CD4-positive, alpha-beta T cell treated with Interleukin-17A for 1 hour (primary cell): ENCODE measurements at regions not wholly inside any gene's neighbourhood (a gene's known extent, or its start where the extent isn't known, plus 50 kb on each side); places are given as distances from the start of the nearest gene placed in this dataset.

Source experiments
- DNase-seq: peaks from one replicate; pipeline ENCODE4 v3.0.0-alpha.2; 2020

DNA sequence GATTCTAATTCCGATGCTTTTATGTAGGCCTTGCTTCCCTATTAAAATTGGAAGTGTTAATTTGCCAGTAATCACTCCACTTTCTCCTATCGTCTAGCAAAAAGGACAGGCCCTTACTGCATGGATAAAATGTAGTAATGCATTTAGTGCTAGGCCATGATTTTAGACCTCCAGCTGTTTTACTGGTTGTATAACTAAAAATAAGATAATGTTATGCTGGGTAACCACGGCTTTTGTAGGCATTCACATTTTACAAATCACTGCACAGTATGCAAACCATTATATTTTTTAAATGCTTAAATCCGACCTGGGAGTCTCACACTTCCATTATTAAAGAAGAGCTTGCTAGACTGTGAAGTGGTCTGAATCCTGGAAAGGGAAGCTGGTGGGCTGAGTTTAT, 179.5 kb downstream of the TFAP2A start:
- no peak for DNase-seq

DNA sequence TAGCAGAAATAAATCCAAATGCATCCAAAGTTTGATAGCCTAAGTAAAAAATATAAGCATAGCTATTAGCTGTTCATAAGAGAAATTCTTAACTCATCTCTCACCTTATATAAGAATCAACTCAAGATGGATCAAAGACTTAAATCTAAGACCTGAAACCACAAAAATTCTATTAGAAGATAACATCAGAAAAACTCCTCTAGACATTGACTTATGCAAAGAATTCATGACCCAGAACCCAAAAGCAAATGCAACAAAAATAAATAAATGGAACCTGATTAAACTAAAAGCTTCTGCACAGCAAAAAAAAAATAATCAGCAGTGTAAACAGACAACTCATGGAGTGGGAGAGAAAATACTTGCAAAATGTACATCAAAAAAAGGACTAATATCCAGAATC, 184.3 kb downstream of the TFAP2A start:
- no peak for DNase-seq

DNA sequence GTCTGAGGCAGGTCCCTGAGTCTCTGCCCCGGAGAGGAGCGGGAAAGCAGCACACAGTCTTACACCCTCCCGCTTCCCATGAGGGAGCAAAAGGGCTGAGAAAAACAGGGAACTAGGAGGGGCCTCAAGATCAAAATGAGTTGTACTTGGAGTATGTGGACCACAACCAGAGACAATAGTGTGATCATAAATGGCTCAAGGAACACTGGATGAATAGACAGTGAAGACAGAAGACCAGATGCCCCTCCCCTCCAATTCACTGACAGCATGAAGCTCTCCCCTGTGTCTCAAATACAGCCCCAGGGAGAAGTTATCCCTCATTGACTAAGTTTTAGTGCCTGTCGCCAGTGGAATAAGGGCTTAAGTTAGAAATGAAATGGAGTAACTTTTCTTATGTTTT, 191.0 kb downstream of the TFAP2A start:
- no peak for DNase-seq

DNA sequence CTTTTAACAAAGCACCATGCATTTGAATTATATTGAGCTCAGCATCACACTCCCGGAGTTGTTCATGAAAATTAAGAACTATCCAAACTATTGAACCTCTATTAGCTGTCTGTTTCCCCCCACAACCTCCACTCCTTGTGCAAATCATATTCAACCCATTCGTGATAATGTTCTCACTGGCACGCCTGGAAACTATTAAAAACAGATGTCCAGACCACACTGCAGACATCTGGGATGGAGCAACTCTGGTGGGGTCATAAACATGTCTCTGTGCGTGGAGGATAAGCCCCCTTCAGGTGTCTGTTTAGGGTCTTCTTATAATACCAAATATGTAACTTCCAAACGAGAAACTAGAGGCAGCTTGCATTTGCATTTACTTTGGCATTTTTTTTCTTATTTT, 193.7 kb downstream of the TFAP2A start:
- no peak for DNase-seq

DNA sequence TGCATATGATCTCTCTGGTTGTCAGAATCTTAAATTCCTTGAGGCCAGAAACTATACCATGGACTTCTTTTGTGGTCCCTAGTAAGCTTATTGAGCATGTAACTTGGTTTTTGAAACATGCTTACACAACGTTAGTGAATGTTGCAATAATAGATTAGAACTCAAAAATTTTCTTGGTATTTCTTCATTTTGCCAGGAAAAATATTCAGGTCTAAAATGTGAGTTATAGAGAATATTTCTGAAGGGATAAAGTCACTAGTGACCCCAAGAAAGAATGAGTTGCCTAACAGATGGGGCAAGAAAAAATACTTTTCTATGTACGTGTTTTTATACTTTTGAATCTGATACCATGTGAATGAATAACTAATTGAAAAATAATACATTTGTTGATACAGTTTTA, 195.4 kb downstream of the TFAP2A start:
- no peak for DNase-seq

DNA sequence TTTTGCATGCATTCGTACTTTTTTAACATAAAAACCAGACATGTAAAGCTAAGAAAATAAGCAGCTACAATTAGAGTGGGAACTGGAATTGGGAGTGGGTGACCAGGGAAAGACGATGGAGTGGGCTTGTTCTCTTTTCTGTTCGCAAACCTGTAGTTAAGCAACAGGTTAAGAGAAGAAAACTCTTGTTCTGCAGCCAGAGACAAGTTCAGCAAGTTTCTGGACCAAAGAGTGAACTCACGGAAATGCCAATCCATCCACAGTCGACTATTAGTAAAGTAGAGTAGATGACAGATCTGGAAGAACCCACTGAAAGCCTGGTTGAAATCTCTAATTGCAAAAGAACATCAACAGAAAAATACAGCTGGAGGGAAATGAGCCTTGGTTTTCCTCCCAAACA, 197.8 kb downstream of the TFAP2A start:
- no peak for DNase-seq

DNA sequence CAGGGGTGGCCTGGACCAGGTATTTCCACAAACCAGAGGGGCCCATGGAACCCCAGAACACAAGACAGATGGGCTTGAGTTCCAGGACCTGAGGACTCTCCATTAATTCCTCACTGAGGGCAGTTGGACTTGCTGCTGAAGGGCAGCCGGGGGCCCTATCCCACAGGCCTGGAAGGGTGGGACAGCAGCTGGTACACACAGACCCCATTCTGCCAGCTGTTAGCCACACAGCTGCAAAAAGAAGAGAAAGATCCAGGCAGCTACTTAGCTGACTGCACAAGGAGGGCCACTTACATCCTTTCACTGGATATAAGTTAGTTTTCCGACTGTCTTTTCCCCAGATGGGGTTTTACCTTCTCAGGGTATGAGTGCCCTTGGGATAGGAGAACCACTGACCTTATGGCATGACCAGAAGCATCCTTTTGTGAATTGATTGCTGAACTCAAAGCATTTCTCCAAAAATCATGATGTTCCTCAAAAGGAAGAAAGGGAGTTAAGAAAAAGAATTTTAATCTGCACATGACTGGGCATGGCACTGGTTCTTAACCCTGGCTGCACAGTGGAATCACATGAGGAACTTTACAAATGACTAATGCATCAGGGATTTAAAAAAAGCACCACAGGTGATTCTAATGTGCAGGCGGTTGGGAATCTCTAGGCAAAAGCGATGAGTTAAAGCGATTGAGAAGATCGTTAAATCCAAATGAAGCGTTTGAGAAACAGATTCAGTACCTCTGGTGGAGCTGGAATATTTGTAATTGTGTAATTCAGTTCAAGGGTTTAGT, 199.4 kb downstream of the TFAP2A start:
- DNase-seq = no peak

DNA sequence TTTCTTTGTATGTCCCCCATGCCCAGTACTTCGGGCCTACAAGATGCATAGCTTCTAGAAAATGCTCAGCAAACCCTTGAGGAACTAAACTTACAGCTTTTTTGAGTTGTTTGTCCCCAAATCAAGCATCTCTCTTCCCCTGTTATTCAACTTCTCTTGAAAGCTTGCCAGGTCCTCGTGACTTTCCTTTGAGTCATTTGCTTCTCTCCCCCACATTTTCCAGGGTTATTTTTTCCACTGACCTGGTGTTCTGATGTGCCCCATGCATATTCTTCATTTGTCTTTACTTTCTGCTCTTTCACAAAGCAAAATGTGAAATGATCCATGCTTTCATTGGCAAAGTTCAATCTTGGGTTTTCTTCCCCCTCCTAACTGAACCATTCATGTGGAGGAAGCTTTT, 204.8 kb downstream of the TFAP2A start:
- DNase-seq = no peak

DNA sequence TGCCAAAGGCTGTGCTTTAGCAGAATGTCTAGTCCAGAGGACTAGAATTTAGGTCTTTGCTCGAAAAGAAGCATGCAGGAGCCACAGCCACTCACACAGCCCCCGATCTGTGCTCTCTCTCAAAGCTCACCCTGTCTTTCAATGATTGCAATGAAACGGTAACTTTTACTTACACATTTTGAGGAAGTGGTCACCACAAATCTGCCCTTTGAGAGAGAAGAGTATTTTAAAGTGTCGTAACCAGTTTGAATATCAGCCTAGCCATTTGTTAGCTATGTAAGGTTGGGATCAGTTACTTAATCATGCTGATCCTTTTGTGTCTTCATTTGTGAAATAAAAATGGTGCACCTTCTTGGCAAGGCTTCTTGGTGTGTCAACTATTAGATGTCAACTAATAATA, 209.0 kb downstream of the TFAP2A start:
- DNase-seq = no peak

DNA sequence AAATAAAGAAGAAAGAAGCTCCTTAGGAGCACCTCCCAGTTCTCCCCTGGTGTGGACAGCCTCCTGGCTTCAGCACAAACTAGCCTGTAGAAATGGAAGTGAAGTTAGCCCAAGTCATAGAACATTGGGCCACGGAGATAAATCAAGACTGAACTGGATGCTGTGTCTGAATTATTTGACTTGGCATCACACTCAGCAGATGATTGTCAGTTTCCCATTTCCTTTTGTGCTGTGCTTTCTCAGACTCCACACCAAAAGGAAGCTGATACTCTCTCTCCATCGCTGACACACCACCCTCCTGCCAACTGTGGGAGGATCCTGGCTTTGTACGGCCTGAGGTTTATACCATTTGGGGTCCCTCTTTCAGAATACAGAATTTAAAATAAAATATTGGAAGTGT, 209.8 kb downstream of the TFAP2A start:
- no peak for DNase-seq

DNA sequence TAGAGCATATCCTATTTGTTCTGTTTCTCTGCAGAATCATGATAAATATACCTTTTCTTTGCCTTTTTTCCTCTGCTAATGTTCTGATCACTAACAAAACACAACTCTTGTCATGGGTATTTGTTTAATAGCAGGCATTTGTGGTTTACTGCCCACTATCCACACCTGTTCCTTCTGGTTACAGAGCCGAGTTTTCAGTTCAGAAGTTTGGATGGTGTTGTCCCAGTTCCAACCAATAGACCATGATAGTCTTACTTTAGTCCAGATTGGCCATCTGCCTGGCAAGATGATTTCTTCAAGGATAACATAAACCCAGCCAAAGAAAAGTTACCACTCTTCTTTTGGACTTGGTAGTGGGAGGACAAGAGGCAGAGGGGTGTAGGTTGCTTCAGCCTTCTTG, 211.2 kb downstream of the TFAP2A start:
- no peak for DNase-seq

DNA sequence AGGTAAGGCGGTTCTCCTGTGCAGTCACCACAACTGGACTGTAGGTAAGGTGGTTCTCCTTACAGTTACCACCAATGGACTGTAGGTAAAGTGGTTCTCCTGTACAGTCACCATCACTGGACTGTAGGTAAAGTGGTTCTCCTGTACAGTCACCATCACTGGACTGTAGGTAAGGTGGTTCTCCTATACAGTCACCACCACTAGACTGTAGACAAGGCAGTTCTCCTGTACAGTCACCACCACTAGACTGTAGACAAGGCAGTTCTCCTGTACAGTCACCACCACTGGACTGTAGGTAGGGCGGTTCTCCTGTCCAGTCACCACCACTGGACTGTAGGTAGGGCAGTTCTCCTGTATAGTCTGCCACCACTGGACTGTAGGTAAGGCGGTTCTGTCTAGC, 212.3 kb downstream of the TFAP2A start:
- no peak for DNase-seq

DNA sequence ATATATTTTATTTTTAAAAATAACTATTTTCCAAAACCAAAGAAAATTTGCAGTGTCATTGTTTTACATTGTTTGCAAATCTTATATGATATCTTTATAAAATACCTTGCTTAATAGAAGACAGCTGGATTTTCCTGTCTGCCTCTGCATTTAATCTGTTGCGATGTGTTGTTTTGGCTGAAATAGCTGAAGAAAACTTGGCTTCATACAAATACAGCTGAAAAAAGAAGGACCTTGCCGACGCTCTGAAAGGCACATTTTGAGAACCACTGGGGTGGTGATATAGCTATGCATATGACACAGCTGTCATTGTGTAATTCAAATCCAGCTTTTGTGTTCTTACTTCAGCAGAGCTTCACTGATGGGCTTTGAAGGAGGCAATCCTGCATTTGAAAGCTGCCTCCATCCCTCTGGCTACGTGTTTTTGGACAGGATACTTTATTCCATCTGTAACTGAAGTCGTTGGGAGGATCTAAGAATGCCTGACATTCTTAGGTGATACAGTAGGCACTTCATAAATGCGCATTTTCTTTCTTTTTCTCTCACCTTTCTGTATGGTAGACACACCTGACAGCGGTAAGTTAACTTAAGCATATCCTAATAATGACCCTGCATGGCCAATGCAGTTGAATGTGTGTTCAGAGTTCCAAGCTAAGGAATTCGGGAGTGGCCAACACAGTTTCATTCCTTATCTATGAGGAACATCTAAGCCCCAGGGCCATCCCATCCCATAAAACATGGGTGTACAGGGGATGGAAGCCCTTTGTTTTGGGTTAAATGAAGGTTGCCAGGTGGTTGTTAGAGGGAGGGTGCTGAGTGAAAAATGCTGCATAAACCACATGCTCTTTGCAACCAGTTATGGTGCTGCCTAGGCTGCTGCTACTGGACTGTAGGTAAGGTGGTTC, 213.0 kb downstream of the TFAP2A start:
- DNase-seq = no peak

DNA sequence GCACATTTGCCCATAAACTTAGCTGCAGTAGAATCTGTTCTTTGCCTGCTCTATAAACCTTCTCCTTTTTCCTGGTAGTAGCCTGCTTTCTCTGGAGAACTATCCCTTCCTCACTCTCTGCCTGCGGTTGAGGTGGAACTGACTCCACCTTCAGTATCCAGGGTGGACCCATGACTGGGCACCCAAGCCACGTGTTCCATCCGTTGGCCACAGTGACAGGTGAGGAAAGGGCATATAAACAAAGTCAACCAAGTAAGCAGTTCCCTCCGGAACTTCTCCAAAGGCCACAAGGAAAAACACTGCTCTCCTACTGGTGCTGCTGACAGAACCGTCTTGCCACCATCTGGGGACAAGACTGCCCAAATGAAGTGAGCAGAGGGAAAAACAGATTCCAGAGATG, 218.8 kb downstream of the TFAP2A start:
- DNase-seq = no peak

DNA sequence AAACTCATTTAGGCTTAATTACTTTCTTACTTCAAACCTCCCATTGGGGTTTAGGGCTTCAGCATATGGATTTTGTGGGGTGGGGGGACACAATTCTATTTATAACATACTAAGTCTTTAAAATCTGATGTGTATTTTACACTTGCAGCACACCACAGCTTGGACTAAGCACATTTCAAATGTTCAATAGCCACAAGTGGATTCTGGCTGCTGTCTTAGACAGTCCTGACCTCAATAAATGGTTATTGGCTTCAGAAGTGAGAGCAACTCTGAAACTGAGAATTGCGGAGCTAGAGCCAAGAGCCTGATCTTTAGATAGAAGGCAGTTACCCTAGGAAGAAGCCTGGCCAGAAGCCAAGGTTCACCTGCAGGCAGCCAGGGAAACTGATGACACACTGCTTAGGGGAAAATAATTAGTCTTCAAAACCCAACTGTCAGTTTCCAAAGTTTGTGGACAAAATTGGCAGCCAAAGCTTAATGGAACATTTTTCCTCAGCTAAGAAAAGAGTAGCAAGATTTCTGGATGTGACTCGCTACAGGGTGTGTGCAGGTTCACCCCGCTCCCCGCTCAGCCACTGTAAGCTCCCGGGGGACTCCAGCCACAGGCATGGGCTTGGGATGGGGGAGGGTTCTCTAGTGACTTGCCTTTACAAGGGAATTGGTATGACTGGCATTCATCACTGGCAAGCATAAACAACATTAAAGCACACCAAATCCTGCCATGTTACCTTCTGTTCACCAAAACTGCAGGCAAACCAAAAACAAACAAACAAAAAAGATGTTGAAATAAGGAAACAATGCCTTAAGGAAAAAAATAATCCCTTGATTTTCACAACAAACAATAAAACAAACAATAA, 219.8 kb downstream of the TFAP2A start:
- no peak for DNase-seq

DNA sequence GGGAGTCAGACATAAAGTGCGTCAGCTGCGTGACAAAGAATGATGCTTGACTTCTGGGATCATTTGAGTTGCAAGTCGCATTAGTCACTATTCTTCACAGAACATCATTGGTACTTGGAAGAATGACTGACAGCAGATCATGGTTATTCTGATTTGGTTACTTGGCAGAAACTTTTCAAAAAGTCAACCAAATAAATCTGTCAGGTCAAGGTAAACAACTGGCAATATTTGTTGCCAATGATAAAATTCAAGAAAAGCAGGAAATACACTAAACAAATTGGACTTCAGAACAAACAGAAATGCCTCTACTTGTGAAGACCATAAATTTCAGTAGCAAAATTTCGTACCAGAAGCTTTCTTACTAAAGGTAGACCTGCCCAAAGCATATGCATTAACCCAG, 221.6 kb downstream of the TFAP2A start:
- DNase-seq = no peak

DNA sequence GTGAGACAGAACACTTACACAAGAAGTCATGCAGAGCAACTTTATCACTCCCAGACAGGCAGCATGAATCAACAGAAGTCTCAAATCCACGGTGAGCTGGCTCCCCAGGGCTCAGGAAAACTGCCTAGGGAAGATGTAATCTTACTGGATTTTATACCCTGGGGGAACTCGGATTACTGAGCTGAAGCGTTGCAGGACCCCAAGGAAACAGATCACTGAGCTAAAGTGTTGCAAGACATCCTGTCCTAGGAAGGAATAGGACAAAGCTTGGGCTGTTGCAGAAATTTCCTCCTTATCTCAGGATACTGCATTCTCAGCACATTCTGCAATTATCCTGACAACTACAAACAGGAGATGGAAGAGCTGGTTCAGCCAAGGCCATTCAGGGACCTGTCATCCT, 224.8 kb downstream of the TFAP2A start:
- no peak for DNase-seq

DNA sequence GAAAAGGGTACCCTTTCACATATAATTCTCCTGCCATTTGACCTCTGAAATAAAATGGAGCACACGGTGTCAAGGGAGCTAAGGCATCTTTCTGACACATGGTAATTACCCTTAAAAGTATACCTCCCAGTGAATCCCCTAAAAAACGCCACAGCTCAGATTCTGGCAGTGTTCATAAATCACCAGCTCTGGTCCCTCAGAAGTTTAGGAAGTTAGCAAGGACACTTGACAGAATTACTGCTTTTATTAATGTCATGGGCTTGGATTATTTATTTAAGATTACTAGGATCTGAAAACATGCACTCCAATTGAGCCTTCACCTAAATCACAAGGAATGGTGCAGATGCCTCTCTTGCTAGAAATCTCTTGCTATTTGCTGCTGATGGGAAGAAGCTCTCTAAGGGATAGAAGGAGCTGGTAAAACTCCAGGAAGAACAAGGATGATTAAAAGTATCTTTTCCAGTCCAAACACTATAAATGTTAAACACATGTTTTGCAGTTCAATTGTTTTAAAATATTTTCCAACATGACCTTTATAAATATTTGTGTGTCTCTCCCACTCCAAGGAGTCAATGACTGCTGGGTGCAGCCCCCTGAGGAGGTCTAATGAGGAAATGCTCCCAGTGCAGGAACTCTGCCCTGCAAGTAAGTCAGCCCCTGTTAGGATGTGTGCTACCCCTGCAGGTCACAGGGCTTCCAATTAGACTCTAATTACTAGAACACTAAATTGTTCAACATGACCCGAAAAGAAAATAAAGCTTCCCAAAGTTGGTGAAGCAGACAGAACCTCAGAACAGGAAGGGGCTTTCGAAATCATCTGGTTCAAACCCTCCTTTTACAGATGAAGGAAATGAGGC, 230.3 kb downstream of the TFAP2A start:
- DNase-seq = no peak

DNA sequence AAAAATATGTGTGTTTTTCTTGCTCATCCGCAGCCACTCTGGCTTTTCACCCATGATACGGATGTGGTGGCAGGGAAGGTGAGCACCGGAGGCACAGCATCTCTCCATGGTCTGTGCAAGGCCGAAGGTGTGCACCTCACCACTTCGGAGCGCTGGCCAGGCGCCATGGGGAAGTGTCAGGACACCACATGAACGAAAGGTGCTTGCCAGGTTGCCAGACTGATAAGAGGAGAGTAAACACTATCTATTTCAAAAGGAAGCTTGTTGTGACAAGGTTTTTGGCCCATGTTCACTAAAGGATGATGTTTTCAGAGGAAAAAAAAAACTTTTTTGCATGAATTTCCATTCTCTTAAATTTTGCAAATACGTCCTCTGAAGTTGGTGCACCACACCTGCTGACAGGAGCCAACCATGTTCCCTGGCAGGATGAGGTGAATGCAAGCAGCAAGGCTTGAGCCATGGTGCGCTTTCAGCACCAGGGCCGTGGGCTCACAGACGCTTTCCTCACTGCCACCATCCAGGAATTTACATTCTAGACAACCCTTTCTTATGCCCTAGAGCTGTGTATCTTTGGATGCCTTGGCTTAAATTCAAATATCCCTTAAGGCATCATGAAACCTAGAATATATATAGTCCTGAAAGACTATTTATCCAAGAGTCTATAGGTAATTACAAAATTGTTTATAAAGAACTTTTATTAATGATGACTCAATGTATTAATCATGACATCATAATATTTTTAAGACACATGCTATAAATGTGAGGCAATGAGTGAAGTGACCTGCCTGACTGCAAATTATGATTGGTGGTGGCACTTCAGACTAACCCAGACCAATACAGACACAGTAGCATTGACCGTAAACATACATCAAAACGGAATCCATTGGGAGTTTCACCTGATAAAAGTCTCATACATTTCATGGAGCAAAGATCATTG, 234.5 kb downstream of the TFAP2A start:
- DNase-seq = no peak

DNA sequence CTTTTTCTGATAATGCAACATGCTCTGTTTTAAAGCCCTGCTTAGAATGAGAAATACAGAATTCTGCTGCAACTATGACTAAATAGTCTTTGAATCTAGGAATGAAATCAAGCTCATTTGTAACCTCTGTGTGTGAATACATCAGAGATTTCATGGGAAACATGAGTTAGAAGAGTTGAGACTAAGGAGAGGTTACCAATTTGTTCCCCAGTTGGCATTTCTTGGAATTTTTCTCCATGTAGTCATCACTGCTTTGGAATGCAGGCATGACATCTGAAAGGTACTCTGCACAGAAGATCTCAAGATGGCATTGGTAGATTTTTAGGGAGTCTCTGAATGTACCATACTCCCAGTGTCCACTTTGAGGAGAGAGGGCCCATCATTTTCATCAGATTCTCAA, 237.2 kb downstream of the TFAP2A start:
- no peak for DNase-seq

DNA sequence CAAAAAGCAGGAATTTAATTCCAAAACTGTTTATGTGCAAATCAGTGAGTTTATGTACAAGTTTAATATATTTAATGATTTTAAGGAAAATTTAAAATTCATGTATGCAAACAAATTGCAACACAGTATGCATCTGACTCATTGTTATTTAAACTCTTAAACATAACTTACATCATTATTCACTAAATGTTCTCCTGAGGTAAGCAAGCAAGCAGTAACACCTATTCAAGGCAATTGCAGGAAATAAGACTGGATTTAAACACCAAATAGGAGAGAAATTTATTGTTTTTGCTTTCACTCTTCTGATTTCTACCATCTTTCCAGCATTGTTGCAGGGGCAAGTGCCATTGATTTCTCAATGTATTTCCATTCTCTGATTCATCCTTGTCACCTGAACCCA, 239.5 kb downstream of the TFAP2A start:
- DNase-seq = no peak
